Chondrocyte (in vitro differentiated cells): ENCODE measurements at regions not wholly inside any gene's neighbourhood (a gene's known extent, or its start where the extent isn't known, plus 50 kb on each side); places are given as distances from the start of the nearest gene placed in this dataset.
A peak's percentile ranks its signal among the peaks of the same experiment; 100 is the strongest.

Source experiments
- DNase-seq: peaks from one replicate; pipeline ENCODE4 v3.0.0; 2021; ENCODE audit warnings: mixed read lengths, low spot score
- H3K27ac Mint-ChIP-seq: one replicate; pipeline ENCODE4 v1.8.0; 2021; ENCODE audit warnings: mild to moderate bottlenecking, moderate library complexity, mixed read lengths; ENCODE audit not compliant: unreplicated experiment
- H3K27me3 Mint-ChIP-seq: 2 replicates; pipeline ENCODE4 v1.8.0; 2021; ENCODE audit warnings: low read depth, mixed read lengths
- H3K36me3 Mint-ChIP-seq: 2 replicates; pipeline ENCODE4 v1.8.0; 2021; ENCODE audit warnings: low read depth, mixed read lengths
- H3K4me1 Mint-ChIP-seq: 2 replicates; pipeline ENCODE4 v1.8.0; 2021; ENCODE audit warnings: low read depth, mild to moderate bottlenecking, mixed read lengths
- H3K4me3 Mint-ChIP-seq: one replicate; pipeline ENCODE4 v1.8.0; 2021; ENCODE audit warnings: mild to moderate bottlenecking, moderate library complexity, mixed read lengths; ENCODE audit not compliant: unreplicated experiment
- H3K9me3 Mint-ChIP-seq: 2 replicates; pipeline ENCODE4 v1.8.0; 2021; ENCODE audit warnings: low read depth, mixed read lengths
- TF ChIP-seq, protein P1 (sequence below): fragments of 200-600 bp; sonication (generic); IDR thresholded peaks from 2 replicates; pipeline ENCODE4 v1.5.0; 2021; ENCODE audit warnings: antibody characterized with exemption, mild to moderate bottlenecking, moderate library complexity

- H3K27ac Mint-ChIP-seq, result no peak overlapping the region
These were observed 902.8 kb upstream of the NDST4 start for GRCh38 chr4:116016201-116016600.

DNA sequence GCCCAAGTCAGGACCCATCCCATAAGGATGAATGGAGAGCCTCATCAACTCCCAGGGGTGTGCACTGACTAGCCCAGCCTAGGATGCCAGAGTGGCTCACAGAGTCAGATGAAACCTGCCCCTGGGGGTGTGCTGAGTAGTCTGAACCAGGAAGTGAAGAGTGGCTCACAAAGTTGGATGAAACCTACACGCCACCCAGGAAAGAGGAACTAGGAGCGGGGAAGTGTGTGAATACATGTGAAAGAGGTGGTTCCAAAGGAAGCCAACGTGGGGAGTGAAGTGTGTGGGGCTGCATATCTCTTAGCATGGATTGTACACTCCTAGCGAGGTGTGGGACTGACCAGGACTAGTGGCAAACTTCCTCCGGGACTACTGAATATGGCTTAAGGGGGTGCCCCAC, 902.1 kb upstream of the NDST4 start:
- Mint-ChIP-seq H3K36me3 (peaks cover 11% of the 10 kb centered on the region), H3K4me1 (no peaks in the 10 kb centered on the region), H3K27ac (no peak overlapping the region), H3K9me3 (peaks cover 58% of the 10 kb centered on the region), H3K4me3 (no peak overlapping the region), H3K27me3 (no peaks in the 10 kb centered on the region)
- TF ChIP-seq, protein P1, sequence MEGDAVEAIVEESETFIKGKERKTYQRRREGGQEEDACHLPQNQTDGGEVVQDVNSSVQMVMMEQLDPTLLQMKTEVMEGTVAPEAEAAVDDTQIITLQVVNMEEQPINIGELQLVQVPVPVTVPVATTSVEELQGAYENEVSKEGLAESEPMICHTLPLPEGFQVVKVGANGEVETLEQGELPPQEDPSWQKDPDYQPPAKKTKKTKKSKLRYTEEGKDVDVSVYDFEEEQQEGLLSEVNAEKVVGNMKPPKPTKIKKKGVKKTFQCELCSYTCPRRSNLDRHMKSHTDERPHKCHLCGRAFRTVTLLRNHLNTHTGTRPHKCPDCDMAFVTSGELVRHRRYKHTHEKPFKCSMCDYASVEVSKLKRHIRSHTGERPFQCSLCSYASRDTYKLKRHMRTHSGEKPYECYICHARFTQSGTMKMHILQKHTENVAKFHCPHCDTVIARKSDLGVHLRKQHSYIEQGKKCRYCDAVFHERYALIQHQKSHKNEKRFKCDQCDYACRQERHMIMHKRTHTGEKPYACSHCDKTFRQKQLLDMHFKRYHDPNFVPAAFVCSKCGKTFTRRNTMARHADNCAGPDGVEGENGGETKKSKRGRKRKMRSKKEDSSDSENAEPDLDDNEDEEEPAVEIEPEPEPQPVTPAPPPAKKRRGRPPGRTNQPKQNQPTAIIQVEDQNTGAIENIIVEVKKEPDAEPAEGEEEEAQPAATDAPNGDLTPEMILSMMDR, result no peak
- DNase-seq, result no peak

More at GRCh38 chr4:116016201-116016600, 902.8 kb upstream of the NDST4 start:
- no peaks in the 10 kb centered on the region for H3K27me3 Mint-ChIP-seq
- TF ChIP-seq, protein P1, result no peak
- H3K36me3 Mint-ChIP-seq, result peaks cover 11% of the 10 kb centered on the region
- H3K4me1 Mint-ChIP-seq, result no peaks in the 10 kb centered on the region
- H3K4me3 Mint-ChIP-seq, result no peak overlapping the region
- H3K9me3 Mint-ChIP-seq, result peaks cover 61% of the 10 kb centered on the region
- DNase-seq, result no peak

- H3K36me3 Mint-ChIP-seq, result peaks cover 11% of the 10 kb centered on the region
- H3K27ac Mint-ChIP-seq, result no peak overlapping the region
- H3K9me3 Mint-ChIP-seq, result peaks cover 53% of the 10 kb centered on the region
- no peaks in the 10 kb centered on the region for H3K27me3 Mint-ChIP-seq
- no peak overlapping the region for H3K4me3 Mint-ChIP-seq
- TF ChIP-seq, protein P1, result no peak
- no peak for DNase-seq
- no peaks in the 10 kb centered on the region for H3K4me1 Mint-ChIP-seq
These were observed 901.6 kb upstream of the NDST4 start for GRCh38 chr4:116015062-116015461.

DNA sequence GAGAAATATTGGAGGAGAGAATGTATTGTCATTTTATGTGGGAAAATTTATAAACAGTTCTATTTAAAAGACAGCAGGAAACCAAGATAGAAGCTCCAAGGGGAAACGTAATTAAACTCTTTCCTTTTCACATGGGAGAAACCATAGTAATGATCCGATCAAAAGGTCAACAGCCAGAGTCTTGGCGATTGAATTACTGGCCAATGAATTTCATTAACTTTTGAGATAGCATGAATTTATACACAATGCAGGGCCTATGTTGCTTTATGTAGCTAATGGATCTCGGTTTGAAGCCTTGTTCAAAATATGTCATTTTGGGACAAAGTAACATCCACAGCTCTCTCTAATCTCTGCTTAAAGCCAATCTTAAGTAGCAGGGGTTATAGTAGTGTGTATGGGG, 897.5 kb upstream of the NDST4 start:
- no peaks in the 10 kb centered on the region for H3K27me3 Mint-ChIP-seq
- H3K4me3 Mint-ChIP-seq, result no peak overlapping the region
- H3K27ac Mint-ChIP-seq, result no peak overlapping the region
- H3K4me1 Mint-ChIP-seq, result no peaks in the 10 kb centered on the region
- peaks cover 25% of the 10 kb centered on the region for H3K9me3 Mint-ChIP-seq
- peaks cover 11% of the 10 kb centered on the region for H3K36me3 Mint-ChIP-seq
- DNase-seq, result no peak
- TF ChIP-seq, protein P1, result no peak

GRCh38 chr4:116005806-116006088, 892.3 kb upstream of the NDST4 start:
- Mint-ChIP-seq H3K36me3 (peaks cover 1% of the 10 kb centered on the region), H3K4me3 (no peak overlapping the region), H3K4me1 (peaks cover 7% of the 10 kb centered on the region), H3K27ac (peak overlapping the region; percentile 87), H3K27me3 (no peaks in the 10 kb centered on the region), H3K9me3 (peaks cover 3% of the 10 kb centered on the region)
- TF ChIP-seq, protein P1, result no peak
- DNase-seq, result no peak
